ENCODE measurements at regions not wholly inside any gene's neighbourhood (a gene's known extent, or its start where the extent isn't known, plus 50 kb on each side); places are given as distances from the start of the nearest gene placed in this dataset.

- TF ChIP-seq POLR2AphosphoS5 (IDR thresholded peaks at IDR 0.05) (no peak), CTCF (IDR thresholded peaks at IDR 0.05 in 8 of 11, conservative IDR thresholded peaks at IDR 0.05 in 3 of 11) (no peak), POLR2A (IDR thresholded peaks at IDR 0.05) (no peak)
Observed at GRCh38 chr20:24812373-24812772, 136.7 kb upstream of the CST7 start.
